Activated CD4-positive, alpha-beta memory T cell treated with anti-CD3 and anti-CD28 coated beads for 36 hours (primary cell): ENCODE measurements at regions not wholly inside any gene's neighbourhood (a gene's known extent, or its start where the extent isn't known, plus 50 kb on each side); places are given as distances from the start of the nearest gene placed in this dataset.

Experiments used
- CTCF ChIA-PET: fragments of 350-600 bp; sonication (Branson Sonifier 250); formaldehyde crosslinking; loops from one replicate; lab custom pipeline; 2021; ENCODE audit warnings: antibody characterized with exemption, inconsistent platforms; lab: Charles Lee
- POLR2A ChIA-PET: fragments of 350-600 bp; sonication (Branson Sonifier 250); formaldehyde crosslinking; loops from one replicate; lab custom pipeline; 2021; ENCODE audit warnings: antibody characterized with exemption; lab: Charles Lee
- DNase-seq: peaks from one replicate; pipeline ENCODE4 v3.0.0-alpha.2; 2020
- H3K27ac Mint-ChIP-seq: one replicate; pipeline ENCODE4 v1.8.0; 2021; ENCODE audit warnings: mixed read lengths
- H3K27me3 Mint-ChIP-seq: one replicate; pipeline ENCODE4 v1.8.0; 2021; ENCODE audit warnings: mixed read lengths
- H3K36me3 Mint-ChIP-seq: one replicate; pipeline ENCODE4 v1.8.0; 2021; ENCODE audit warnings: mixed read lengths
- H3K4me1 Mint-ChIP-seq: one replicate; pipeline ENCODE4 v1.8.0; 2021; ENCODE audit warnings: low read depth, mixed read lengths
- H3K4me3 Mint-ChIP-seq: one replicate; pipeline ENCODE4 v1.8.0; 2021; ENCODE audit warnings: mild to moderate bottlenecking, mixed read lengths
- H3K9me3 Mint-ChIP-seq: one replicate; pipeline ENCODE4 v1.8.0; 2021; ENCODE audit warnings: mixed read lengths
- intact Hi-C: fragments of 100-400 bp; cut with micrococcal nuclease; formaldehyde crosslinking; loops from one replicate; pipeline ENCODE4 v1.15.1; 2023

DNA sequence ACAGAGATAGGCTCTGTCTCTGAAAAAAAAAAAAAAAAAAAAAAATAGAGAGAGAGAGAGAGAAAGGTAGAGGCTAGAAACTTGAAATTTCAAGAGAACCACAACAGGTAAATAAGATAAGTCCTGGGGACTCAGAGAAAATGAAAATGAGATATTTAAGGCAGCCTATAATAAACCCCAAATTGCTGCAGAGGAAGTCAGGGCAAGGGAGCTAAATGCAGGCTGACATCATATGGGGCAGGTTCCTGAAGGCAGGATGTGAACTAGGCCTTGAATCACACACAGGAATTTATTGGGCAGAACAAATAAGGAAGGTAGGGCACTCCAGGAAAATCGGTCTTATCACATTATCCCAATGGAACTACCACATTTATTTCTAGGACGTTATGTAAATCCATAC, 54.9 kb upstream of the NUDT4 start:
- DNase-seq: no peak
- Mint-ChIP-seq H3K36me3 (no peaks in the 10 kb centered on the region), H3K9me3 (no peaks in the 10 kb centered on the region), H3K4me1 (no peaks in the 10 kb centered on the region), H3K4me3 (no peak overlapping the region), H3K27ac (no peak overlapping the region), H3K27me3 (no peaks in the 10 kb centered on the region)
- POLR2A ChIA-PET: interaction anchor here (0.7 kb wide), 1 partner anchor 510 kb away, joined by 5 read pairs; no protein-coding TSS in a partner anchor
- intact Hi-C loops: no loop called here
- CTCF ChIA-PET: no interaction called here

GRCh38 chr12:93323625-93324329, 53.9 kb upstream of the NUDT4 start:
- intact Hi-C loops: no loop called here
- no peaks in the 10 kb centered on the region for H3K4me1 Mint-ChIP-seq

GRCh38 chr12:93325855-93326254, 51.9 kb upstream of the NUDT4 start:
- ChIA-PET CTCF (no interaction called here), POLR2A (no interaction called here)
- Mint-ChIP-seq H3K4me3 (no peak overlapping the region), H3K27ac (no peak overlapping the region), H3K36me3 (no peaks in the 10 kb centered on the region), H3K27me3 (no peaks in the 10 kb centered on the region), H3K9me3 (no peaks in the 10 kb centered on the region), H3K4me1 (no peaks in the 10 kb centered on the region)
- intact Hi-C loops: no loop called here
- DNase-seq: no peak

More at GRCh38 chr12:93323625-93324329, 53.9 kb upstream of the NUDT4 start:
- POLR2A ChIA-PET: no interaction called here
- Mint-ChIP-seq H3K27ac (no peak overlapping the region), H3K36me3 (no peaks in the 10 kb centered on the region), H3K4me3 (no peak overlapping the region), H3K9me3 (no peaks in the 10 kb centered on the region), H3K27me3 (no peaks in the 10 kb centered on the region)
- DNase-seq: no peak
- CTCF ChIA-PET: no interaction called here
